GM10266 (cell line): ENCODE measurements at regions not wholly inside any gene's neighbourhood (a gene's known extent, or its start where the extent isn't known, plus 50 kb on each side); places are given as distances from the start of the nearest gene placed in this dataset.

Source experiments
- DNase-seq: peaks from one replicate; pipeline ENCODE4 v3.0.0; 2012; ENCODE audit errors: extremely low spot score
- TF ChIP-seq, protein P1 (sequence below): IDR thresholded peaks from 2 replicates; pipeline ENCODE4 v1.5.1; 2012; ENCODE audit warnings: mild to moderate bottlenecking, low read depth; ENCODE audit not compliant: control insufficient read depth, insufficient read depth; ENCODE audit errors: missing control alignments

DNA sequence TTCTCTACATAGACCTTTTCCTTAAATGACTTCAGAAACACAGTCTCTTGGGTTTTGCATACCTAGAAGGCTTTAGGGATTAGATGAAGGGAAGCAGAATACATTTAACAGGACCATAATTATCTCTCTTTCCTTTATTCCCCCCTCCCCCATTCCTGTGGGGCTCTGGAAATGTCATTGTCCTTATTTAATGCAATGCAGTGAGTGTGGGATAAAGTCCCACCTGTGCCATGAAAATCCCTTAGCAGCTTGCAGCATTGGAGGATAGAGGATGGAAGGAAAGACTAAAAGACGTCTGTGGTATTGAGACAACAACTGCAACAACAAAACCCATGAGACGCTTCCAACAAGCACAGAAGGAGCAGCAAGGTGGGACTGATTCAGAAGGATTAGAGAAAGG lies 117.8 kb upstream of the DCC start:
- TF ChIP-seq, protein P1, sequence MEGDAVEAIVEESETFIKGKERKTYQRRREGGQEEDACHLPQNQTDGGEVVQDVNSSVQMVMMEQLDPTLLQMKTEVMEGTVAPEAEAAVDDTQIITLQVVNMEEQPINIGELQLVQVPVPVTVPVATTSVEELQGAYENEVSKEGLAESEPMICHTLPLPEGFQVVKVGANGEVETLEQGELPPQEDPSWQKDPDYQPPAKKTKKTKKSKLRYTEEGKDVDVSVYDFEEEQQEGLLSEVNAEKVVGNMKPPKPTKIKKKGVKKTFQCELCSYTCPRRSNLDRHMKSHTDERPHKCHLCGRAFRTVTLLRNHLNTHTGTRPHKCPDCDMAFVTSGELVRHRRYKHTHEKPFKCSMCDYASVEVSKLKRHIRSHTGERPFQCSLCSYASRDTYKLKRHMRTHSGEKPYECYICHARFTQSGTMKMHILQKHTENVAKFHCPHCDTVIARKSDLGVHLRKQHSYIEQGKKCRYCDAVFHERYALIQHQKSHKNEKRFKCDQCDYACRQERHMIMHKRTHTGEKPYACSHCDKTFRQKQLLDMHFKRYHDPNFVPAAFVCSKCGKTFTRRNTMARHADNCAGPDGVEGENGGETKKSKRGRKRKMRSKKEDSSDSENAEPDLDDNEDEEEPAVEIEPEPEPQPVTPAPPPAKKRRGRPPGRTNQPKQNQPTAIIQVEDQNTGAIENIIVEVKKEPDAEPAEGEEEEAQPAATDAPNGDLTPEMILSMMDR, result no peak
- no peak for DNase-seq

DNA sequence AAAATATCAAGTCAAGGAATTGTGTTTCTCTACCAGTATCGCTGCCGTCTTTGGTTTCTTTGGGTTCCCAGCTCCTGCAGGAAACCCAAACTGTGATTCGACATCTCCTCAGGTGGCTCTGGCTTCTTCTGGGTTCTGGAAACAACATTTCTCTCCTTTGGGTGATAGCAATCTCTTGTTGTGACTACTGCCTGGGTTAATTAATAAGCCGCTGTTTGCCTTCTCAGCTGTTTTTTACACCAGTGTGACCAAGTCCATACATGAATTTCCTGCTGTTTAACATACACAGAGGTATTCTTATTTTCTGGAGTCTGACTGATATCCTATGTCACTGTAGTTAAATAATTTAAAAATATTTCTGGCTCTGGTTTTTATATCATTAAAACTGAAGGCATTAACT lies 112.5 kb upstream of the DCC start:
- TF ChIP-seq, protein P1, result no peak
- DNase-seq, result no peak

GRCh38 chr18:52228166-52228565 lies 111.8 kb upstream of the DCC start:
- DNase-seq, result no peak
- TF ChIP-seq, protein P1, result no peak

GRCh38 chr18:52236131-52236530 lies 103.9 kb upstream of the DCC start:
- no peak for DNase-seq
- TF ChIP-seq, protein P1, result no peak

- TF ChIP-seq, protein P1, result no peak
- DNase-seq, result no peak
Observed at GRCh38 chr18:52237551-52237950, 102.4 kb upstream of the DCC start.

DNA sequence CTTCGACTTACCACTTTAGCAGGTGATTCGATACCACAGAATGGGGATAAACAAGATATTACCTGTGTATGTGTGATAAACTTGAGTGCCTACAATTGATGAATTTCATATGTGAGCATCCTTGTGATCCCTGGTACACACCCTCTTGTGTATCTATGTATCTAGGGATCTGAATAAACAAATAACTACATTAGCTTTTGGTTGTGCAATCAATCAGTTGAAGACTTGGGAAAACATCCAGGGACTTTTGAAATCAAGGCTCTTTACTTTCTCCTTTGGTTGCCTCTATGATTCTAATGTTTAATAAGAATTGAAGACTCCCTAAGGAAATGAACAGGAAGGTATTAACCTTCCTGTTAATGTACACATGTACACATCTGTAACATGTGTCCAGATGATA lies 97.3 kb upstream of the DCC start:
- TF ChIP-seq, protein P1, result no peak
- no peak for DNase-seq

- TF ChIP-seq, protein P1, result no peak
- DNase-seq, result no peak
Observed at GRCh38 chr18:52244658-52245057, 95.3 kb upstream of the DCC start.
